ENCODE measurements at regions not wholly inside any gene's neighbourhood (a gene's known extent, or its start where the extent isn't known, plus 50 kb on each side); places are given as distances from the start of the nearest gene placed in this dataset.

- Histone ChIP-seq H2AFZ (ENCODE audit: low read depth, low read length) (no peak overlapping the region), H3K4me2 (ENCODE audit: low read length) (no peak overlapping the region), H3K9me3 (ENCODE audit: insufficient read depth, low read length) (no peaks in the 10 kb centered on the region), H3K27ac (ENCODE audit: low read length) (no peak overlapping the region), H3K4me3 (ENCODE audit: low read length) (no peak overlapping the region), H4K20me1 (ENCODE audit: insufficient read depth, low read length) (no peaks in the 10 kb centered on the region), H3K27me3 (ENCODE audit: low read depth, low read length) (no peaks in the 10 kb centered on the region), H3K9ac (ENCODE audit: low read length) (no peak overlapping the region), H3K4me1 (ENCODE audit: low read length) (no peaks in the 10 kb centered on the region), H3K79me2 (ENCODE audit: low read length) (no peaks in the 10 kb centered on the region), H3K36me3 (replicated peaks; ENCODE audit: low read depth, low read length) (no peaks in the 10 kb centered on the region)
- TF ChIP-seq EZH2phosphoT487 (IDR thresholded peaks at IDR 0.05; ENCODE audit: low read depth) (no peak), CTCF (IDR thresholded peaks at IDR 0.05; ENCODE audit: low read depth, low read length) (no peak)
Observed at GRCh38 chr11:25535467-25536272, 796.3 kb upstream of the ANO3 start.

GRCh38 chr11:25536289-25536688 lies 795.6 kb upstream of the ANO3 start:
- Histone ChIP-seq H3K9me3 (ENCODE audit: insufficient read depth, low read length) (no peaks in the 10 kb centered on the region), H2AFZ (ENCODE audit: low read depth, low read length) (no peak overlapping the region)
- TF ChIP-seq CTCF (IDR thresholded peaks at IDR 0.05; ENCODE audit: low read depth, low read length) (no peak), EZH2phosphoT487 (IDR thresholded peaks at IDR 0.05; ENCODE audit: low read depth) (no peak)

GRCh38 chr11:25537393-25537792 lies 794.5 kb upstream of the ANO3 start:
- no peaks in the 10 kb centered on the region for H3K4me1 ChIP-seq (ENCODE audit: low read length)
- no peaks in the 10 kb centered on the region for H3K27me3 ChIP-seq (ENCODE audit: low read depth, low read length)
- H3K79me2 ChIP-seq (ENCODE audit: low read length): no peaks in the 10 kb centered on the region
- H3K27ac ChIP-seq (ENCODE audit: low read length): no peak overlapping the region
- no peak overlapping the region for H3K9ac ChIP-seq (ENCODE audit: low read length)
- no peaks in the 10 kb centered on the region for H3K9me3 ChIP-seq (ENCODE audit: insufficient read depth, low read length)
- H4K20me1 ChIP-seq (ENCODE audit: insufficient read depth, low read length): no peaks in the 10 kb centered on the region
- H2AFZ ChIP-seq (ENCODE audit: low read depth, low read length): no peak overlapping the region
- no peaks in the 10 kb centered on the region for H3K36me3 ChIP-seq (replicated peaks; ENCODE audit: low read depth, low read length)
- no peak overlapping the region for H3K4me3 ChIP-seq (ENCODE audit: low read length)
- TF ChIP-seq EZH2phosphoT487 (IDR thresholded peaks at IDR 0.05; ENCODE audit: low read depth) (no peak), CTCF (IDR thresholded peaks at IDR 0.05; ENCODE audit: low read depth, low read length) (no peak)
- no peak overlapping the region for H3K4me2 ChIP-seq (ENCODE audit: low read length)

More at GRCh38 chr11:25536289-25536688, 795.6 kb upstream of the ANO3 start:
- H3K9ac ChIP-seq (ENCODE audit: low read length): no peak overlapping the region
- no peaks in the 10 kb centered on the region for H3K27me3 ChIP-seq (ENCODE audit: low read depth, low read length)
- H3K27ac ChIP-seq (ENCODE audit: low read length): no peak overlapping the region
- H3K4me1 ChIP-seq (ENCODE audit: low read length): no peaks in the 10 kb centered on the region
- H3K79me2 ChIP-seq (ENCODE audit: low read length): no peaks in the 10 kb centered on the region
- H3K36me3 ChIP-seq (replicated peaks; ENCODE audit: low read depth, low read length): no peaks in the 10 kb centered on the region
- H4K20me1 ChIP-seq (ENCODE audit: insufficient read depth, low read length): no peaks in the 10 kb centered on the region
- H3K4me3 ChIP-seq (ENCODE audit: low read length): no peak overlapping the region
- no peak overlapping the region for H3K4me2 ChIP-seq (ENCODE audit: low read length)

- H3K27ac ChIP-seq (ENCODE audit: low read length): no peak overlapping the region
- H3K9ac ChIP-seq (ENCODE audit: low read length): no peak overlapping the region
- H3K27me3 ChIP-seq (ENCODE audit: low read depth, low read length): no peaks in the 10 kb centered on the region
- no peaks in the 10 kb centered on the region; the same call in 1 of the 2 replicates for H3K4me1 ChIP-seq (ENCODE audit: low read length)
- H4K20me1 ChIP-seq (ENCODE audit: insufficient read depth, low read length): no peaks in the 10 kb centered on the region
- H2AFZ ChIP-seq (ENCODE audit: low read depth, low read length): no peak overlapping the region
- no peaks in the 10 kb centered on the region for H3K9me3 ChIP-seq (ENCODE audit: insufficient read depth, low read length)
- no peak overlapping the region for H3K4me3 ChIP-seq (ENCODE audit: low read length)
- no peak overlapping the region for H3K4me2 ChIP-seq (ENCODE audit: low read length)
- no peaks in the 10 kb centered on the region for H3K79me2 ChIP-seq (ENCODE audit: low read length)
- no peaks in the 10 kb centered on the region for H3K36me3 ChIP-seq (replicated peaks; ENCODE audit: low read depth, low read length)
- no peak for TF ChIP-seq CTCF (IDR thresholded peaks at IDR 0.05; ENCODE audit: low read depth, low read length)
- TF ChIP-seq EZH2phosphoT487 (IDR thresholded peaks at IDR 0.05; ENCODE audit: low read depth): no peak
Observed at GRCh38 chr11:25547292-25547691, 784.6 kb upstream of the ANO3 start.
